A549 (cell line): ENCODE measurements at regions not wholly inside any gene's neighbourhood (a gene's known extent, or its start where the extent isn't known, plus 50 kb on each side); places are given as distances from the start of the nearest gene placed in this dataset.

Experiments used
- ATAC-seq, 2 experiments: fragments of 200-7000 bp in 1 of 2; fragments of >200 bp in 1 of 2; cut with Nextera tagmentation in 1 of 2; cut with Tn5 transposase in 1 of 2; 3 replicates each; pipeline versions ENCODE4 v1.8.0 to v1.9.1; 2018 to 2020; ENCODE audit warnings: mild to moderate bottlenecking in 1 of 2, moderate library complexity in 1 of 2
- CTCF ChIA-PET: fragments of 300-600 bp; sonication (Branson Sonifier 250); formaldehyde crosslinking; extraction: SDS; loops from one replicate; lab custom pipeline; 2021; ENCODE audit warnings: antibody characterized with exemption, inconsistent platforms; lab: Yijun Ruan, JAX
- POLR2A ChIA-PET: fragments of 350-600 bp; formaldehyde crosslinking; extraction: SDS; loops from one replicate; lab custom pipeline; 2021; ENCODE audit warnings: antibody characterized with exemption, inconsistent platforms; lab: Yijun Ruan, JAX
- DNase-seq, 2 experiments: peaks; one replicate each; pipeline versions ENCODE4 v3.0.0 to v3.0.0-alpha.2; 2011 to 2016; ENCODE audit warnings: low read depth in 1 of 2, low spot score in 1 of 2
- FAIRE-seq: peaks from 2 replicates; lab custom pipeline; 2011; peaks lifted over from hg19 to GRCh38; lab: Jason Lieb, UNC
- H3K27ac ChIP-seq, 2 experiments: fragments of >200 bp; sonication (Bioruptor Twin); formaldehyde crosslinking; 3 replicates each; pipeline ENCODE4 v1.5.1; 2016 to 2017
- H3K4me1 ChIP-seq: fragments of >200 bp; sonication (Bioruptor Twin); formaldehyde crosslinking; 3 replicates; pipeline ENCODE4 v1.6.1; 2016
- H3K4me2 ChIP-seq: fragments of >200 bp; sonication (Bioruptor Twin); formaldehyde crosslinking; 3 replicates; pipeline ENCODE4 v1.6.1; 2016
- H3K4me3 ChIP-seq: fragments of >200 bp; sonication (Bioruptor Twin); formaldehyde crosslinking; 3 replicates; pipeline ENCODE4 v1.5.1; 2016
- H3K9me3 ChIP-seq: fragments of >200 bp; sonication (Bioruptor Twin); formaldehyde crosslinking; 3 replicates; pipeline ENCODE4 v1.6.1; 2016
- BHLHE40 ChIP-seq: IDR thresholded peaks from 2 replicates; pipeline ENCODE4 v1.6.1; 2012; ENCODE audit warnings: low read depth, low read length, inconsistent platforms
- CBX8 ChIP-seq: fragments of 200-600 bp; sonication (generic); IDR thresholded peaks from 2 replicates; pipeline ENCODE4 v1.6.1; 2016
- CEBPB ChIP-seq, 2 experiments: fragments of >200 bp in 1 of 2; sonication (Bioruptor Twin) in 1 of 2; formaldehyde crosslinking in 1 of 2; IDR thresholded peaks; 2 replicates each; pipeline ENCODE4 v1.6.1; 2012 to 2016
- EHF ChIP-seq: fragments of 250-450 bp; sonication (Bioruptor Pico); IDR thresholded peaks from 2 replicates; pipeline ENCODE4 v1.5.0; 2020; ENCODE audit warnings: mild to moderate bottlenecking
- EP300 ChIP-seq, 2 experiments: fragments of >200 bp; sonication (Bioruptor Twin); formaldehyde crosslinking; IDR thresholded peaks; 2 replicates in 1 of 2; 3 replicates in 1 of 2; pipeline ENCODE4 v1.6.1; 2016 to 2017
- FOSL2 ChIP-seq, 2 experiments: fragments of 450-650 bp in 1 of 2; fragments of >200 bp in 1 of 2; sonication (Bioruptor Twin) in 1 of 2; formaldehyde crosslinking; IDR thresholded peaks; 2 replicates each; pipeline versions ENCODE4 v1.5.0 to v1.6.1; 2016 to 2020; ENCODE audit warnings: mild to moderate bottlenecking in 1 of 2, moderate library complexity in 1 of 2
- KDM1A ChIP-seq: fragments of 200-600 bp; sonication (generic); IDR thresholded peaks from 2 replicates; pipeline ENCODE4 v1.6.1; 2016; ENCODE audit warnings: low read depth, mild to moderate bottlenecking
- MAFK ChIP-seq: fragments of 450-650 bp; IDR thresholded peaks from 2 replicates; pipeline ENCODE4 v1.6.1; 2014; ENCODE audit not compliant: partially characterized antibody
- MAZ ChIP-seq: fragments of 150-350 bp; IDR thresholded peaks from 2 replicates; pipeline ENCODE4 v1.6.1; 2014; ENCODE audit warnings: antibody characterized with exemption, low read depth, low read length, borderline replicate concordance
- MYC ChIP-seq: IDR thresholded peaks from 2 replicates; pipeline ENCODE4 v1.6.1; 2012; ENCODE audit warnings: mild to moderate bottlenecking, inconsistent platforms, low read length, improper control_type of control experiment, borderline replicate concordance
- NFE2L2 ChIP-seq: fragments of 150-350 bp; conservative IDR thresholded peaks from 2 replicates; pipeline ENCODE4 v1.6.1; 2014; ENCODE audit warnings: low read length
- PHF8 ChIP-seq: fragments of 200-600 bp; sonication (generic); IDR thresholded peaks from 2 replicates; pipeline ENCODE4 v1.6.1; 2016; ENCODE audit warnings: low read depth, mild to moderate bottlenecking, antibody characterized with exemption, moderate library complexity, borderline replicate concordance
- SREBF2 ChIP-seq: fragments of 450-650 bp; IDR thresholded peaks from 2 replicates; pipeline ENCODE4 v1.6.1; 2014; ENCODE audit warnings: mild to moderate bottlenecking, moderate library complexity
- USF2 ChIP-seq: fragments of 450-650 bp; IDR thresholded peaks from 2 replicates; pipeline ENCODE4 v1.6.1; 2014; ENCODE audit warnings: antibody characterized with exemption
- ZFP36 ChIP-seq: fragments of 450-650 bp; IDR thresholded peaks from 2 replicates; pipeline ENCODE4 v1.6.1; 2014; ENCODE audit warnings: borderline replicate concordance; ENCODE audit not compliant: partially characterized antibody
- ZSCAN20 ChIP-seq: fragments of 250-450 bp; sonication (Bioruptor Pico); IDR thresholded peaks from 2 replicates; pipeline ENCODE4 v1.8.0; 2022; ENCODE audit warnings: mild to moderate bottlenecking, moderate library complexity
- WGBS: methylation state at CpG from one replicate; pipeline ENCODE4 v1.1.6; 2017; ENCODE audit errors: missing lambda C conversion rate; 5-methylcytosine and 5-hydroxymethylcytosine counted together
- TF ChIP-seq, protein P1 (sequence below): fragments of 150-350 bp; IDR thresholded peaks from 2 replicates; pipeline ENCODE4 v1.6.1; 2014; ENCODE audit warnings: low read depth, mild to moderate bottlenecking, low read length
- TF ChIP-seq, protein P2 (sequence below): fragments of 200-600 bp; sonication (generic); IDR thresholded peaks from 2 replicates; pipeline ENCODE4 v1.6.1; 2016; ENCODE audit warnings: antibody characterized with exemption, mild to moderate bottlenecking, moderate library complexity
- TF ChIP-seq, protein P3 (sequence below): fragments of >200 bp; sonication (Bioruptor Twin); formaldehyde crosslinking; IDR thresholded peaks from 3 replicates; pipeline ENCODE4 v1.5.1; 2016

DNA sequence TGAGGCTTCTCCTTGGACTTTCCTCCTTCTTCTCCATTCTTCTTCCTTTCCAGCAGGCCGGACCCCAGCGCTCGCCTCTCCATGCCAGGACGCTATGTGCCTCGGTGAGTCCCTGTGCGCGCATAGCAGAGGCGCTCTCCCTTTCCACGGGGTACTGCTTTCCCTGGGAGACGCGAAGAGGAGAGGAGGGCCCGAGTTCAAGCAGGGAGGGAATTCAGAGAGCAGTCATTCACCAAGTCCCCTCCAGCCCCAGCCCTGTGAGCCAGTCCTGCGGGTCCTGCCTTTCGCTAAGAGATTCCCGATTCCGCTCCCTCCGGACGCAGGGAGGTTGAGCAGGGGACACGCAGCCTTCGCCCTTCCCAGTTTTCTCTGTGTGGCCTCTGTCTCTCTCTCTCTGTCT, 160.4 kb downstream of the EFNB2 start:
- ATAC-seq (no peak), DNase-seq (no peak), FAIRE-seq (no peak)
- no peaks in the 10 kb centered on the region for H3K9me3 ChIP-seq
- TF ChIP-seq, protein P1, sequence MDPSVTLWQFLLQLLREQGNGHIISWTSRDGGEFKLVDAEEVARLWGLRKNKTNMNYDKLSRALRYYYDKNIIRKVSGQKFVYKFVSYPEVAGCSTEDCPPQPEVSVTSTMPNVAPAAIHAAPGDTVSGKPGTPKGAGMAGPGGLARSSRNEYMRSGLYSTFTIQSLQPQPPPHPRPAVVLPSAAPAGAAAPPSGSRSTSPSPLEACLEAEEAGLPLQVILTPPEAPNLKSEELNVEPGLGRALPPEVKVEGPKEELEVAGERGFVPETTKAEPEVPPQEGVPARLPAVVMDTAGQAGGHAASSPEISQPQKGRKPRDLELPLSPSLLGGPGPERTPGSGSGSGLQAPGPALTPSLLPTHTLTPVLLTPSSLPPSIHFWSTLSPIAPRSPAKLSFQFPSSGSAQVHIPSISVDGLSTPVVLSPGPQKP, result no peak
- TF ChIP-seq SREBF2, result no peak
- TF ChIP-seq EP300 (IDR thresholded peaks at IDR 0.05), result no peak
- no peak for TF ChIP-seq ZFP36
- no peak for TF ChIP-seq ZSCAN20 (CRISPR knock-in tag)
- no peak for TF ChIP-seq NFE2L2
- no peaks in the 10 kb centered on the region for H3K4me1 ChIP-seq
- 96% methylated on average over 11 of the region's 20 CpGs for WGBS
- CTCF ChIA-PET, result no interaction called here
- no peak overlapping the region for H3K4me2 ChIP-seq
- no peak overlapping the region for H3K4me3 ChIP-seq
- POLR2A ChIA-PET, result no interaction called here
- H3K27ac ChIP-seq, result no peak overlapping the region

- Histone ChIP-seq H3K4me1 (no peaks in the 10 kb centered on the region), H3K4me3 (no peak overlapping the region), H3K9me3 (no peaks in the 10 kb centered on the region), H3K4me2 (no peak overlapping the region), H3K27ac (no peak overlapping the region)
- no peak for TF ChIP-seq MAFK
- no peak for TF ChIP-seq NFE2L2
- TF ChIP-seq MAZ, result no peak
- TF ChIP-seq PHF8, result no peak
- no peak for TF ChIP-seq ZSCAN20 (CRISPR knock-in tag)
- no peak for TF ChIP-seq USF2
- no peak for TF ChIP-seq EHF (CRISPR knock-in tag)
- TF ChIP-seq, protein P2, sequence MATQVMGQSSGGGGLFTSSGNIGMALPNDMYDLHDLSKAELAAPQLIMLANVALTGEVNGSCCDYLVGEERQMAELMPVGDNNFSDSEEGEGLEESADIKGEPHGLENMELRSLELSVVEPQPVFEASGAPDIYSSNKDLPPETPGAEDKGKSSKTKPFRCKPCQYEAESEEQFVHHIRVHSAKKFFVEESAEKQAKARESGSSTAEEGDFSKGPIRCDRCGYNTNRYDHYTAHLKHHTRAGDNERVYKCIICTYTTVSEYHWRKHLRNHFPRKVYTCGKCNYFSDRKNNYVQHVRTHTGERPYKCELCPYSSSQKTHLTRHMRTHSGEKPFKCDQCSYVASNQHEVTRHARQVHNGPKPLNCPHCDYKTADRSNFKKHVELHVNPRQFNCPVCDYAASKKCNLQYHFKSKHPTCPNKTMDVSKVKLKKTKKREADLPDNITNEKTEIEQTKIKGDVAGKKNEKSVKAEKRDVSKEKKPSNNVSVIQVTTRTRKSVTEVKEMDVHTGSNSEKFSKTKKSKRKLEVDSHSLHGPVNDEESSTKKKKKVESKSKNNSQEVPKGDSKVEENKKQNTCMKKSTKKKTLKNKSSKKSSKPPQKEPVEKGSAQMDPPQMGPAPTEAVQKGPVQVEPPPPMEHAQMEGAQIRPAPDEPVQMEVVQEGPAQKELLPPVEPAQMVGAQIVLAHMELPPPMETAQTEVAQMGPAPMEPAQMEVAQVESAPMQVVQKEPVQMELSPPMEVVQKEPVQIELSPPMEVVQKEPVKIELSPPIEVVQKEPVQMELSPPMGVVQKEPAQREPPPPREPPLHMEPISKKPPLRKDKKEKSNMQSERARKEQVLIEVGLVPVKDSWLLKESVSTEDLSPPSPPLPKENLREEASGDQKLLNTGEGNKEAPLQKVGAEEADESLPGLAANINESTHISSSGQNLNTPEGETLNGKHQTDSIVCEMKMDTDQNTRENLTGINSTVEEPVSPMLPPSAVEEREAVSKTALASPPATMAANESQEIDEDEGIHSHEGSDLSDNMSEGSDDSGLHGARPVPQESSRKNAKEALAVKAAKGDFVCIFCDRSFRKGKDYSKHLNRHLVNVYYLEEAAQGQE, result no peak
- TF ChIP-seq SREBF2, result no peak
- no peak for TF ChIP-seq BHLHE40
- TF ChIP-seq KDM1A, result no peak
- no peak for TF ChIP-seq FOSL2 (IDR thresholded peaks at IDR 0.05)
- TF ChIP-seq FOSL2 (CRISPR knock-in tag; IDR thresholded peaks at IDR 0.05), result no peak
- TF ChIP-seq CEBPB (IDR thresholded peaks at IDR 0.05), result no peak
- TF ChIP-seq, protein P3, sequence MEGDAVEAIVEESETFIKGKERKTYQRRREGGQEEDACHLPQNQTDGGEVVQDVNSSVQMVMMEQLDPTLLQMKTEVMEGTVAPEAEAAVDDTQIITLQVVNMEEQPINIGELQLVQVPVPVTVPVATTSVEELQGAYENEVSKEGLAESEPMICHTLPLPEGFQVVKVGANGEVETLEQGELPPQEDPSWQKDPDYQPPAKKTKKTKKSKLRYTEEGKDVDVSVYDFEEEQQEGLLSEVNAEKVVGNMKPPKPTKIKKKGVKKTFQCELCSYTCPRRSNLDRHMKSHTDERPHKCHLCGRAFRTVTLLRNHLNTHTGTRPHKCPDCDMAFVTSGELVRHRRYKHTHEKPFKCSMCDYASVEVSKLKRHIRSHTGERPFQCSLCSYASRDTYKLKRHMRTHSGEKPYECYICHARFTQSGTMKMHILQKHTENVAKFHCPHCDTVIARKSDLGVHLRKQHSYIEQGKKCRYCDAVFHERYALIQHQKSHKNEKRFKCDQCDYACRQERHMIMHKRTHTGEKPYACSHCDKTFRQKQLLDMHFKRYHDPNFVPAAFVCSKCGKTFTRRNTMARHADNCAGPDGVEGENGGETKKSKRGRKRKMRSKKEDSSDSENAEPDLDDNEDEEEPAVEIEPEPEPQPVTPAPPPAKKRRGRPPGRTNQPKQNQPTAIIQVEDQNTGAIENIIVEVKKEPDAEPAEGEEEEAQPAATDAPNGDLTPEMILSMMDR, result no peak
- TF ChIP-seq MYC, result no peak
- TF ChIP-seq CBX8, result no peak
- CTCF ChIA-PET, result no interaction called here
- no peak for DNase-seq
- WGBS, result 81% methylated on average over 10 of the region's 10 CpGs
- ATAC-seq, result no peak
- no peak for FAIRE-seq
- POLR2A ChIA-PET, result no interaction called here
Measured at GRCh38 chr13:106374631-106375030, 160.8 kb downstream of the EFNB2 start.
